ENCODE measurements at regions not wholly inside any gene's neighbourhood (a gene's known extent, or its start where the extent isn't known, plus 50 kb on each side); places are given as distances from the start of the nearest gene placed in this dataset.

GRCh38 chr4:136277741-136278140, 1254.6 kb downstream of the PCDH18 start:
- RAD21 ChIA-PET (ENCODE audit: unreplicated experiment): no interaction called here
- in situ Hi-C loops (cut with MboI): no loop called here
- Histone ChIP-seq H3K79me2 (ENCODE audit: control insufficient read depth, insufficient read depth, low read length) (no peaks in the 10 kb centered on the region), H3K4me3 (no peak overlapping the region), H4K20me1 (ENCODE audit: control insufficient read depth, insufficient read depth) (no peaks in the 10 kb centered on the region), H3K36me3 (ENCODE audit: control insufficient read depth in 2 of 2, insufficient read depth in 2 of 2, low read length in 1 of 2) (no peaks in the 10 kb centered on the region), H3K9ac (ENCODE audit: control insufficient read depth, insufficient read depth, low read length) (no peak overlapping the region), H3K27me3 (replicated peaks in 1 of 2; ENCODE audit: control insufficient read depth in 2 of 2, insufficient read depth in 2 of 2, low read length in 1 of 2) (no peaks in the 10 kb centered on the region), H2AFZ (ENCODE audit: control insufficient read depth, low read depth, low read length) (no peak overlapping the region), H3K27ac (ENCODE audit: control insufficient read depth, insufficient read depth) (no peak overlapping the region), H3K4me1 (ENCODE audit: control insufficient read depth, insufficient read depth, low read length) (no peaks in the 10 kb centered on the region), H3K9me3 (replicated peaks; ENCODE audit: control insufficient read depth, insufficient read depth, low read length) (no peaks in the 10 kb centered on the region), H3K4me2 (ENCODE audit: control insufficient read depth, insufficient read depth) (no peak overlapping the region)
- no peak for TF ChIP-seq SREBF1 (IDR thresholded peaks at IDR 0.05; ENCODE audit: low read length)
- no peak for TF ChIP-seq USF2 (IDR thresholded peaks at IDR 0.05; ENCODE audit: borderline replicate concordance, low read depth, low read length)
- no peak for TF ChIP-seq STAT1 (conservative IDR thresholded peaks at IDR 0.05)
- DNase-seq (ENCODE audit: low read depth, low spot score) (no peak), FAIRE-seq (no peak), ATAC-seq (no peak)
- BruUV-seq (replicated peaks): no TSS peak
- SMC1A ChIA-PET (ENCODE audit: uncharacterized antibody, unreplicated experiment): no interaction called here
- WGBS (ENCODE audit: insufficient coverage, insufficient replicate concordance, low lambda C conversion rate, missing lambda C conversion rate): 0% methylated on average over 2 of the region's 2 CpGs
- POLR2A ChIA-PET: no interaction called here
- intact Hi-C loops (cut with micrococcal nuclease; ENCODE audit: unreplicated experiment): no loop called here
- CTCF ChIA-PET: no interaction called here

GRCh38 chr4:136246876-136247275, 1285.4 kb downstream of the PCDH18 start:
- POLR2A ChIA-PET: no interaction called here
- H3K36me3 ChIP-seq (ENCODE audit: control insufficient read depth in 2 of 2, insufficient read depth in 2 of 2, low read length in 1 of 2): no peaks in the 10 kb centered on the region
- SMC1A ChIA-PET (ENCODE audit: uncharacterized antibody, unreplicated experiment): no interaction called here
- ATAC-seq (no peak), DNase-seq (ENCODE audit: low read depth, low spot score) (no peak), FAIRE-seq (no peak)
- RAD21 ChIA-PET (ENCODE audit: unreplicated experiment): no interaction called here
- intact Hi-C loops (cut with micrococcal nuclease; ENCODE audit: unreplicated experiment): no loop called here
- H3K4me1 ChIP-seq (ENCODE audit: control insufficient read depth, insufficient read depth, low read length): no peaks in the 10 kb centered on the region
- CTCF ChIA-PET: no interaction called here
- H3K4me2 ChIP-seq (ENCODE audit: control insufficient read depth, insufficient read depth): no peak overlapping the region
- no TSS peak for BruUV-seq (replicated peaks)
- H4K20me1 ChIP-seq (ENCODE audit: control insufficient read depth, insufficient read depth): no peaks in the 10 kb centered on the region
- H3K27ac ChIP-seq (ENCODE audit: control insufficient read depth, insufficient read depth): no peak overlapping the region
- no peaks in the 10 kb centered on the region for H3K9me3 ChIP-seq (replicated peaks; ENCODE audit: control insufficient read depth, insufficient read depth, low read length)
- 0% methylated on average over 2 of the region's 2 CpGs for WGBS (ENCODE audit: insufficient coverage, insufficient replicate concordance, low lambda C conversion rate, missing lambda C conversion rate)
- H2AFZ ChIP-seq (ENCODE audit: control insufficient read depth, low read depth, low read length): no peak overlapping the region
- H3K79me2 ChIP-seq (ENCODE audit: control insufficient read depth, insufficient read depth, low read length): no peaks in the 10 kb centered on the region
- no peak overlapping the region for H3K9ac ChIP-seq (ENCODE audit: control insufficient read depth, insufficient read depth, low read length)
- H3K4me3 ChIP-seq: no peak overlapping the region
- in situ Hi-C loops (cut with MboI): no loop called here
- no peaks in the 10 kb centered on the region for H3K27me3 ChIP-seq (replicated peaks in 1 of 2; ENCODE audit: control insufficient read depth in 2 of 2, insufficient read depth in 2 of 2, low read length in 1 of 2)
- TF ChIP-seq SREBF1 (IDR thresholded peaks at IDR 0.05; ENCODE audit: low read length): no peak
- no peak for TF ChIP-seq ZBTB40 (IDR thresholded peaks at IDR 0.05; ENCODE audit: borderline replicate concordance)
- TF ChIP-seq EZH2 (IDR thresholded peaks at IDR 0.05; ENCODE audit: borderline replicate concordance, control insufficient read depth, low read depth, low read length): no peak
- no peak for TF ChIP-seq PML (IDR thresholded peaks at IDR 0.05; ENCODE audit: low read length)
- TF ChIP-seq MTA3 (IDR thresholded peaks at IDR 0.05; ENCODE audit: borderline replicate concordance, low read length): no peak
- TF ChIP-seq NFIC (IDR thresholded peaks at IDR 0.05; ENCODE audit: low read depth, low read length): no peak
- TF ChIP-seq RAD21 (IDR thresholded peaks at IDR 0.05; ENCODE audit: insufficient read depth, low read depth, low read length): no peak
- no peak for TF ChIP-seq RFX5 (IDR thresholded peaks at IDR 0.05; ENCODE audit: low read depth, low read length)
- TF ChIP-seq, protein P1, sequence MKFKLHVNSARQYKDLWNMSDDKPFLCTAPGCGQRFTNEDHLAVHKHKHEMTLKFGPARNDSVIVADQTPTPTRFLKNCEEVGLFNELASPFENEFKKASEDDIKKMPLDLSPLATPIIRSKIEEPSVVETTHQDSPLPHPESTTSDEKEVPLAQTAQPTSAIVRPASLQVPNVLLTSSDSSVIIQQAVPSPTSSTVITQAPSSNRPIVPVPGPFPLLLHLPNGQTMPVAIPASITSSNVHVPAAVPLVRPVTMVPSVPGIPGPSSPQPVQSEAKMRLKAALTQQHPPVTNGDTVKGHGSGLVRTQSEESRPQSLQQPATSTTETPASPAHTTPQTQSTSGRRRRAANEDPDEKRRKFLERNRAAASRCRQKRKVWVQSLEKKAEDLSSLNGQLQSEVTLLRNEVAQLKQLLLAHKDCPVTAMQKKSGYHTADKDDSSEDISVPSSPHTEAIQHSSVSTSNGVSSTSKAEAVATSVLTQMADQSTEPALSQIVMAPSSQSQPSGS (IDR thresholded peaks at IDR 0.05; ENCODE audit: low read length): no peak
- TF ChIP-seq EGR1 (IDR thresholded peaks at IDR 0.05; ENCODE audit: borderline replicate concordance in 1 of 2, low read depth in 2 of 2, low read length in 2 of 2): no peak
- TF ChIP-seq FOXM1 (IDR thresholded peaks at IDR 0.05; ENCODE audit: low read depth, low read length): no peak
